Upper lobe of right lung (tissue), 1 donor: ENCODE measurements at regions not wholly inside any gene's neighbourhood (a gene's known extent, or its start where the extent isn't known, plus 50 kb on each side); places are given as distances from the start of the nearest gene placed in this dataset.

Source experiments
- ATAC-seq: fragments of 200-7000 bp; cut with Tn5 transposase; one replicate; pipeline ENCODE4 v1.9.1; 2020; ENCODE audit warnings: mild to moderate bottlenecking, moderate library complexity
- DNase-seq: peaks from one replicate; pipeline ENCODE4 v3.0.0-alpha.2; 2020
- H3K27ac ChIP-seq: fragments of 200-600 bp; one replicate; pipeline ENCODE4 v1.8.0; 2022
- H3K27me3 ChIP-seq: fragments of 200-600 bp; one replicate; pipeline ENCODE4 v1.8.0; 2022; ENCODE audit warnings: mild to moderate bottlenecking
- H3K36me3 ChIP-seq: fragments of 200-600 bp; one replicate; pipeline ENCODE4 v1.8.0; 2022
- H3K4me1 ChIP-seq: fragments of 200-600 bp; one replicate; pipeline ENCODE4 v1.8.0; 2022
- H3K4me3 ChIP-seq: fragments of 200-600 bp; one replicate; pipeline ENCODE4 v1.8.0; 2022; ENCODE audit warnings: mild to moderate bottlenecking
- H3K9me3 ChIP-seq: fragments of 200-600 bp; one replicate; pipeline ENCODE4 v1.8.0; 2022
- CTCF ChIP-seq: fragments of 200-600 bp; IDR thresholded peaks from one replicate; pipeline ENCODE4 v1.8.0; 2022; ENCODE audit warnings: antibody characterized with exemption
- intact Hi-C: fragments of 100-400 bp; cut with DNase I; formaldehyde crosslinking; loops from one replicate; pipeline ENCODE4 v1.11.0; 2022
- donor health status: DM: no; HTN: yes; CAD: no; lungs with severe emphysema.

DNA sequence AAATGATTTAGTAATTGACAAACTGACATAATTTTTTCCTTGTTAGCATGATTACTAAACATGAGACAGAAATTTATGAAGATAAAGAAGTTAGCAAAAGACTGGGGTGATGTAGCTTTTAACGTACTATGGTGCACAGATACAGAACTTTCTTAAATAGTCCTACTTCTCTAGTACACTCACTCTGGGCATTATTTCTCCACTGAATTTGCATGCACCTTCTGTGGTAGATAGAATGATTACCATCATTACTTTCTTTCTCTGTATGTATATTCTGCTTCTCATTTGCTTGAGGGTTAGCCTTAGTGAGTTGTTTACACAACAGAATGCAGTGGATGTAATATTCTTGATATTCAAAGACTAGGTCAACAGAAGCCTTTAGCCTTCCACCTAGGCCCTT is 173.1 kb upstream of the EPHA7 start:
- Histone ChIP-seq H3K4me3 (no peak overlapping the region), H3K36me3 (no peaks in the 10 kb centered on the region), H3K27me3 (no peaks in the 10 kb centered on the region), H3K4me1 (no peaks in the 10 kb centered on the region), H3K27ac (no peak overlapping the region), H3K9me3 (no peaks in the 10 kb centered on the region)
- intact Hi-C loops = no loop called here
- ATAC-seq = no peak
- no peak for TF ChIP-seq CTCF
- no peak for DNase-seq

DNA sequence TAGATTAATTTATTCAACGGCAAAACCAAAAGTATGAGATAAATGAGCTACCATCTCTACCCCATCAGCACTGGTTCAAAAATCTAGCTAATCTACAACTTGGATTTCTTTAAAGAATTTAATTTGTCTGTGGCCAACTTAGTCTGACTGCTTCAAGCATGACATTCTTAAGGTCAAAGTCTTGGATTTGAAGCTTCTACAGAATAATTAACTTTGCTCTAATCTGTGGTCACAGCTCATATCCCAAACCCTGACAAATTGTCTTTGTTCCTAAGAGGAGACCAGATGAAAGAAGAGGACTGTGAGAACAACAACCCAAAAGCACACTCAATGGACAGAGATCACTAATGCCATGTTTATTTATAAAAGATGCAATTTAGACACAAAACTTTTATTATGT is 166.9 kb upstream of the EPHA7 start:
- TF ChIP-seq CTCF = no peak
- ATAC-seq (no peak), DNase-seq (no peak)
- Histone ChIP-seq H3K9me3 (no peaks in the 10 kb centered on the region), H3K27ac (no peak overlapping the region), H3K4me3 (no peak overlapping the region), H3K27me3 (no peaks in the 10 kb centered on the region), H3K4me1 (no peaks in the 10 kb centered on the region), H3K36me3 (no peaks in the 10 kb centered on the region)
- intact Hi-C loops = no loop called here

DNA sequence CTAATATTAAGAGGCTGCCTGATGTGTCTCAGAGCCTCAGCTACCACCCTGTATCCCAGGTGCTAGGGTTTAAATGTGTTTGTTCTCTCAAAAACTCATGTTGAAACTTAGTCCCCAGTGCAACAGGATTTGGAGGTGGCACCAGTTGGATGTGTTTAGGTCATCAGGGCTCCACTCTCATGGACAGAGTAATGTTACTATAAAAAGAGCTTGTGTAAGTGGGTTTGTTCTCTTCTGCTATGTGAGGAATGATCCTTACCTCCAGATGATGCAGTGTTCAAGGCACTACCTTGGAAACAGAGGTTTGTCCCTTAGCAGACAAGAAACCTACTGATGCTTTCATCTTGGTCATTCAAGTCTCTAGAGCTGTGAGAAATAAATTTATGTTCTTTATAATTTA is 164.9 kb upstream of the EPHA7 start:
- Histone ChIP-seq H3K36me3 (no peaks in the 10 kb centered on the region), H3K27ac (no peak overlapping the region), H3K9me3 (no peaks in the 10 kb centered on the region), H3K4me1 (no peaks in the 10 kb centered on the region), H3K27me3 (no peaks in the 10 kb centered on the region), H3K4me3 (no peak overlapping the region)
- DNase-seq (no peak), ATAC-seq (no peak)
- TF ChIP-seq CTCF = no peak
- intact Hi-C loops = no loop called here

DNA sequence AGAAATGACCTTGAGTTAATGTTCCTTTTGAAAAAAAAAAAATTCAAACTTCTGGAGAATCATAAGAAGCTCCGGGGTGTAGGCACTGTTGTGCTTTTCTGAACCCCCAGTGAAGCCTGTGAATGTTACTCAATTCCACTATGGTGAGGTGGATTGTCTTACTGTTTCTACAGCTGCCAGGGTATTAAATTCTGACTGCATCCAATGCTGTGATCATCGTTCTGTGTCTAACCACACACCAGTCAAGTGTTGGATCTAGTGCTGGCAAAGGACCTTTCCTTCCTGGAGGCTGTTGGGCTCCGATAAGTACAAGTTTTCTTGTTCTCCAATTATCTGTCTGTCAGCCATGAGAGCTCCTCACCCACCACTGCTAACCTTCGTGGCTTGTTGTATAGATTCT is 162.0 kb upstream of the EPHA7 start:
- no peak overlapping the region for H3K4me3 ChIP-seq
- H3K4me1 ChIP-seq = no peaks in the 10 kb centered on the region
- H3K27ac ChIP-seq = no peak overlapping the region
- intact Hi-C loops = no loop called here
- H3K27me3 ChIP-seq = no peaks in the 10 kb centered on the region
- no peak for TF ChIP-seq CTCF
- DNase-seq (no peak), ATAC-seq (no peak)
- no peaks in the 10 kb centered on the region for H3K9me3 ChIP-seq
- H3K36me3 ChIP-seq = no peaks in the 10 kb centered on the region

DNA sequence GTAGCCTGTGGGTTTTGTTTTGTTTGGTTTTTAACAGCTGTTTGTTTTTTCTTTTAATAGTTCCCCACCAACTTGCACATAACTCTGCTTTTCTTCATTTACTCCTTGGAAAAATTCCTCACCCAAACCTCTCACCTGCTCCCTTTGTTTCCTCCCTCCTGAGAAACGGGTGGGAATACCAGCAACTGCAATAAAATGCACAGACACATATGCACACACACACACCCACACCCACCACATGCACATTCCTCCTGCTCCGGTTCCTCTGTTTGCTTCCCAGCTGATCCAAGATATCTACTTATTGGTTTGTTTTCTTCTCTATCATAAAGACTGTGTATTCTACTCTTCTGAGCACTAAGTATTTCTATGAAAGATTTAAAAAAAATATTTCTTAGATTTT is 161.1 kb upstream of the EPHA7 start:
- H3K4me3 ChIP-seq = no peak overlapping the region
- no peaks in the 10 kb centered on the region for H3K4me1 ChIP-seq
- intact Hi-C loops = no loop called here
- TF ChIP-seq CTCF = no peak
- H3K36me3 ChIP-seq = no peaks in the 10 kb centered on the region
- H3K27ac ChIP-seq = no peak overlapping the region
- DNase-seq (no peak), ATAC-seq (no peak)
- H3K27me3 ChIP-seq = no peaks in the 10 kb centered on the region
- H3K9me3 ChIP-seq = no peaks in the 10 kb centered on the region

- intact Hi-C loops = no loop called here
- H3K36me3 ChIP-seq = no peaks in the 10 kb centered on the region
- ATAC-seq (no peak), DNase-seq (no peak)
- H3K9me3 ChIP-seq = no peaks in the 10 kb centered on the region
- no peak for TF ChIP-seq CTCF
- H3K27ac ChIP-seq = no peak overlapping the region
- no peaks in the 10 kb centered on the region for H3K4me1 ChIP-seq
- H3K4me3 ChIP-seq = no peak overlapping the region
- no peaks in the 10 kb centered on the region for H3K27me3 ChIP-seq
Measured at GRCh38 chr6:93575495-93576267, 156.3 kb upstream of the EPHA7 start.
